SKM-1 (cell line): ENCODE measurements at regions not wholly inside any gene's neighbourhood (a gene's known extent, or its start where the extent isn't known, plus 50 kb on each side); places are given as distances from the start of the nearest gene placed in this dataset.

Source experiments
- DNase-seq: peaks from one replicate; lab custom pipeline; 2025; ENCODE audit not compliant: unreplicated experiment; lab: John Stamatoyannopoulos, UW

- DNase-seq: no peak
These were observed 76.3 kb downstream of the MRPL14 start for GRCh38 chr6:44050872-44051505.

GRCh38 chr6:44049989-44050871 is 77.0 kb downstream of the MRPL14 start:
- no peak for DNase-seq

GRCh38 chr6:44049163-44049988 is 77.9 kb downstream of the MRPL14 start:
- DNase-seq: no peak

GRCh38 chr6:44048277-44048676 is 79.0 kb downstream of the MRPL14 start:
- no peak for DNase-seq

GRCh38 chr6:44047801-44048200 is 79.5 kb downstream of the MRPL14 start:
- DNase-seq: no peak

GRCh38 chr6:44047179-44047546 is 80.1 kb downstream of the MRPL14 start:
- no peak for DNase-seq

GRCh38 chr6:44046516-44047178 is 80.6 kb downstream of the MRPL14 start:
- no peak for DNase-seq

GRCh38 chr6:44045672-44046015 is 81.6 kb downstream of the MRPL14 start:
- no peak for DNase-seq

- no peak for DNase-seq
These were observed 82.1 kb downstream of the MRPL14 start for GRCh38 chr6:44044940-44045671.

- no peak for DNase-seq
These were observed 83.1 kb downstream of the MRPL14 start for GRCh38 chr6:44044154-44044539.

GRCh38 chr6:44043479-44044153 is 83.6 kb downstream of the MRPL14 start:
- DNase-seq: no peak

- DNase-seq: no peak
These were observed 84.2 kb downstream of the MRPL14 start for GRCh38 chr6:44042989-44043478.

GRCh38 chr6:44042261-44042988 is 84.8 kb downstream of the MRPL14 start:
- no peak for DNase-seq

- DNase-seq: no peak
These were observed 85.6 kb downstream of the MRPL14 start for GRCh38 chr6:44041461-44042260.

- no peak for DNase-seq
These were observed 86.5 kb downstream of the MRPL14 start for GRCh38 chr6:44040786-44041185.

- DNase-seq: no peak
These were observed 87.4 kb downstream of the MRPL14 start for GRCh38 chr6:44039839-44040350.

GRCh38 chr6:44039191-44039719 is 88.0 kb downstream of the MRPL14 start:
- no peak for DNase-seq

- no peak for DNase-seq
These were observed 88.6 kb downstream of the MRPL14 start for GRCh38 chr6:44038543-44039065.
